ENCODE measurements at regions not wholly inside any gene's neighbourhood (a gene's known extent, or its start where the extent isn't known, plus 50 kb on each side); places are given as distances from the start of the nearest gene placed in this dataset.

DNA sequence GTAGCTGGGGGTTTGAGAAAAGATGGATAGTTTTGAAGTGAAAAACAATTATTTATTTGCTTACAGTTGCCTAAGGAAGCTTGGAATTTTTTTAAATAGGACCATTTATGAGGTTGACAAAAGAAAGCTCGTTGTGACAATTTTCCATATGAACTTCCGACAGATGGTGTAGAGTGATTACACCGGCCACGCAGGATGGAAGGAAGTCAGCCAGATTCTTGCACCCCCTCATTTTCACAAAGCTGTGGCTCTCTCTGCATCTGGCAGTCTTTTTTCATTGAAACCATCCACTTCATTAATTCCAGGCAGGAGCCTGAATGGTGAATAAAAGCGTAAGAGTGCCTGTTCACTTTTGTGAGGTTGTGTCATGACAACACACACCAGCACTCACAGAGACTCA is 1284.1 kb downstream of the AACS start:
- no peak for TF ChIP-seq POLR2A (IDR thresholded peaks at IDR 0.05)
- TF ChIP-seq, protein P1, sequence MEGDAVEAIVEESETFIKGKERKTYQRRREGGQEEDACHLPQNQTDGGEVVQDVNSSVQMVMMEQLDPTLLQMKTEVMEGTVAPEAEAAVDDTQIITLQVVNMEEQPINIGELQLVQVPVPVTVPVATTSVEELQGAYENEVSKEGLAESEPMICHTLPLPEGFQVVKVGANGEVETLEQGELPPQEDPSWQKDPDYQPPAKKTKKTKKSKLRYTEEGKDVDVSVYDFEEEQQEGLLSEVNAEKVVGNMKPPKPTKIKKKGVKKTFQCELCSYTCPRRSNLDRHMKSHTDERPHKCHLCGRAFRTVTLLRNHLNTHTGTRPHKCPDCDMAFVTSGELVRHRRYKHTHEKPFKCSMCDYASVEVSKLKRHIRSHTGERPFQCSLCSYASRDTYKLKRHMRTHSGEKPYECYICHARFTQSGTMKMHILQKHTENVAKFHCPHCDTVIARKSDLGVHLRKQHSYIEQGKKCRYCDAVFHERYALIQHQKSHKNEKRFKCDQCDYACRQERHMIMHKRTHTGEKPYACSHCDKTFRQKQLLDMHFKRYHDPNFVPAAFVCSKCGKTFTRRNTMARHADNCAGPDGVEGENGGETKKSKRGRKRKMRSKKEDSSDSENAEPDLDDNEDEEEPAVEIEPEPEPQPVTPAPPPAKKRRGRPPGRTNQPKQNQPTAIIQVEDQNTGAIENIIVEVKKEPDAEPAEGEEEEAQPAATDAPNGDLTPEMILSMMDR (IDR thresholded peaks at IDR 0.05) = no peak

Data from heart left ventricle (tissue), 13 donors.